ENCODE measurements at regions not wholly inside any gene's neighbourhood (a gene's known extent, or its start where the extent isn't known, plus 50 kb on each side); places are given as distances from the start of the nearest gene placed in this dataset.

DNA sequence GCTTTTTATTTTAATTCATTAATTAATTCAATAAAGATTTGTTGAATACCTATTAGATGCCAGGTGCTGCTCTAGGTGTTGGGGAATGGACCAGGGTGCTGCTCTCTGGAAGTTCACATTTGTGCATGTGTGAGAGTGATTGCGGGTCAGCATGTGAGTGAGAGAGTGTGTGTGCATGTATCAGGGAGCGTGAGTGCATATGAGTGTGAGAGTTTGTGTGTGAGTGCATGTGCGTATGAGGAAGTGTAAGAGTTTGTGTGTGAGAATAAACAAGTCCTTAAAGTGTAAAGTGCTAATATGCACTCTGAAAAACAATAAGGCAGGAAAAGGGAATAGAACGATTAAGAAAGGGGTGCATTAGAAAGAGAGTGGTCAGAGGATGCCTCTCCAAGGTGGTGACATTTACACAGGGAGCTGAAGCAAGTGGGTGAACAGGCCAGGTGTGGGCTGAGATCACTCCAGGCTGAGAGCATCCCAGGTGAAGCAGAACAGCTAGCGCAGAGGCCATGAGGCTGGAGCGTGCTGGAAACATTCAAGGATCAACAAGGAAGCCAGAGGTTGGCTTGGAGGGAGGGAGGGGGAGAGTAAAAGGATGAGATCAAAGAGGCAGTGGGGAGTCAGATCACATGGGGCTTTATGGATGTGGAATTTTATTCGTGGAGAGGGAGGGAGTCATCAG lies 50.5 kb upstream of the SLC1A4 start:
- H4K5ac ChIP-seq (ENCODE audit: insufficient read length, low read depth, low read length) = no peak overlapping the region
- H2BK20ac ChIP-seq (ENCODE audit: low read depth, low read length, poor library complexity, severe bottlenecking) = no peak overlapping the region
- no peaks in the 10 kb centered on the region for H3K79me1 ChIP-seq (ENCODE audit: insufficient read depth, low read depth, low read length, poor library complexity, severe bottlenecking)
- no peaks in the 10 kb centered on the region for H3K23me2 ChIP-seq (ENCODE audit: insufficient read length, low read depth, low read length, poor library complexity, severe bottlenecking)
- H2AK5ac ChIP-seq (ENCODE audit: insufficient read length, low read length) = no peak overlapping the region
- no peak overlapping the region for H3K23ac ChIP-seq (ENCODE audit: insufficient read length, low read depth, low read length)
- H3K36me3 Mint-ChIP-seq (ENCODE audit: insufficient read depth in 1 of 3, low read depth in 3 of 3) = peaks cover 0 to 10% (median 4%) of the 10 kb centered on the region in 3 experiments; a peak in 4 of 7 replicates
- H3T11ph ChIP-seq (ENCODE audit: low read length) = no peak overlapping the region
- DNase-seq = no peak
- H2AFZ ChIP-seq (ENCODE audit: low read length) = no peak overlapping the region
- H2BK5ac ChIP-seq (ENCODE audit: insufficient read length, low read length) = no peak overlapping the region
- TF ChIP-seq, protein P1, sequence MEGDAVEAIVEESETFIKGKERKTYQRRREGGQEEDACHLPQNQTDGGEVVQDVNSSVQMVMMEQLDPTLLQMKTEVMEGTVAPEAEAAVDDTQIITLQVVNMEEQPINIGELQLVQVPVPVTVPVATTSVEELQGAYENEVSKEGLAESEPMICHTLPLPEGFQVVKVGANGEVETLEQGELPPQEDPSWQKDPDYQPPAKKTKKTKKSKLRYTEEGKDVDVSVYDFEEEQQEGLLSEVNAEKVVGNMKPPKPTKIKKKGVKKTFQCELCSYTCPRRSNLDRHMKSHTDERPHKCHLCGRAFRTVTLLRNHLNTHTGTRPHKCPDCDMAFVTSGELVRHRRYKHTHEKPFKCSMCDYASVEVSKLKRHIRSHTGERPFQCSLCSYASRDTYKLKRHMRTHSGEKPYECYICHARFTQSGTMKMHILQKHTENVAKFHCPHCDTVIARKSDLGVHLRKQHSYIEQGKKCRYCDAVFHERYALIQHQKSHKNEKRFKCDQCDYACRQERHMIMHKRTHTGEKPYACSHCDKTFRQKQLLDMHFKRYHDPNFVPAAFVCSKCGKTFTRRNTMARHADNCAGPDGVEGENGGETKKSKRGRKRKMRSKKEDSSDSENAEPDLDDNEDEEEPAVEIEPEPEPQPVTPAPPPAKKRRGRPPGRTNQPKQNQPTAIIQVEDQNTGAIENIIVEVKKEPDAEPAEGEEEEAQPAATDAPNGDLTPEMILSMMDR (conservative IDR thresholded peaks at IDR 0.05) = no peak
- no peak overlapping the region for H3K56ac ChIP-seq (ENCODE audit: insufficient read length, low read depth, low read length)
- H4K20me1 ChIP-seq (ENCODE audit: control insufficient read depth, insufficient read depth, insufficient read length) = no peaks in the 10 kb centered on the region
- no peak overlapping the region for H3K4me2 ChIP-seq (ENCODE audit: insufficient read depth, insufficient read length, low read length)
- H3K27ac Mint-ChIP-seq = no peak overlapping the region; a peak in 1 of 7 replicates
- H3K18ac ChIP-seq (ENCODE audit: insufficient read length, low read depth, low read length) = no peak overlapping the region
- H3K4me1 Mint-ChIP-seq = peaks cover 15 to 16% of the 10 kb centered on the region in 2 experiments
- H3K79me2 ChIP-seq (ENCODE audit: insufficient read depth, low read length) = no peaks in the 10 kb centered on the region
- no peaks in the 10 kb centered on the region for H3K9me3 ChIP-seq (ENCODE audit: control insufficient read depth, low read depth, low read length)
- H3K9me3 Mint-ChIP-seq = peaks cover 9% of the 10 kb centered on the region in 2 experiments; a peak in 4 of 5 replicates
- no peak overlapping the region for H3K4me3 Mint-ChIP-seq
- H3K4ac ChIP-seq (ENCODE audit: low read depth, low read length) = no peak overlapping the region
- H3K9ac ChIP-seq (ENCODE audit: extremely low read depth, insufficient read length, low read length) = no peak overlapping the region
- H3K14ac ChIP-seq (ENCODE audit: insufficient read depth, low read length) = no peak overlapping the region; the same call in 1 of the 2 replicates
- 100% methylated on average over 2 of the region's 7 CpGs for WGBS (ENCODE audit: extremely low coverage, insufficient read length, low lambda C conversion rate)
- peaks cover 8% of the 10 kb centered on the region for H3K27me3 Mint-ChIP-seq (ENCODE audit: low read depth)
- no peaks in the 10 kb centered on the region; the same call in 1 of the 2 replicates for H3K4me1 ChIP-seq (ENCODE audit: insufficient read depth, low read length)
- H3K27ac ChIP-seq (ENCODE audit: insufficient read length, low read depth, low read length) = no peak overlapping the region
- no peak overlapping the region for H4K91ac ChIP-seq (ENCODE audit: insufficient read length, low read depth, low read length)
- H3K27me3 ChIP-seq (ENCODE audit: insufficient read depth, low read length) = no peaks in the 10 kb centered on the region
- H2BK15ac ChIP-seq (ENCODE audit: low read depth, low read length) = no peak overlapping the region
- H2BK12ac ChIP-seq (ENCODE audit: insufficient read length, low read depth, low read length) = no peak overlapping the region
- no peak overlapping the region for H4K8ac ChIP-seq (replicated peaks; ENCODE audit: insufficient read length, low read depth, low read length)
- no peak overlapping the region for H2BK120ac ChIP-seq (ENCODE audit: low read depth, low read length, poor library complexity, severe bottlenecking)

Measured in H9 (cell line).